Keratinocyte (primary cell): ENCODE measurements at regions not wholly inside any gene's neighbourhood (a gene's known extent, or its start where the extent isn't known, plus 50 kb on each side); places are given as distances from the start of the nearest gene placed in this dataset.

Experiments used
- EZH2 ChIP-seq: IDR thresholded peaks from one replicate; pipeline ENCODE4 v1.6.1; 2012; ENCODE audit warnings: inconsistent platforms, mild to moderate bottlenecking, low read length, moderate library complexity
- TF ChIP-seq, protein P1 (sequence below), 3 experiments: IDR thresholded peaks in 1 of 3; conservative IDR thresholded peaks in 1 of 3; optimal IDR thresholded peaks in 1 of 3; 2 replicates in 2 of 3; 3 replicates in 1 of 3; pipeline versions ENCODE3 to v1.5.1; 2011; ENCODE audit warnings: low read length in 3 of 3, mild to moderate bottlenecking in 3 of 3, moderate library complexity in 2 of 3, control low read depth in 1 of 3, inconsistent platforms in 1 of 3; ENCODE audit not compliant: insufficient read depth in 2 of 3; ENCODE audit errors: extremely low read depth in 1 of 3

DNA sequence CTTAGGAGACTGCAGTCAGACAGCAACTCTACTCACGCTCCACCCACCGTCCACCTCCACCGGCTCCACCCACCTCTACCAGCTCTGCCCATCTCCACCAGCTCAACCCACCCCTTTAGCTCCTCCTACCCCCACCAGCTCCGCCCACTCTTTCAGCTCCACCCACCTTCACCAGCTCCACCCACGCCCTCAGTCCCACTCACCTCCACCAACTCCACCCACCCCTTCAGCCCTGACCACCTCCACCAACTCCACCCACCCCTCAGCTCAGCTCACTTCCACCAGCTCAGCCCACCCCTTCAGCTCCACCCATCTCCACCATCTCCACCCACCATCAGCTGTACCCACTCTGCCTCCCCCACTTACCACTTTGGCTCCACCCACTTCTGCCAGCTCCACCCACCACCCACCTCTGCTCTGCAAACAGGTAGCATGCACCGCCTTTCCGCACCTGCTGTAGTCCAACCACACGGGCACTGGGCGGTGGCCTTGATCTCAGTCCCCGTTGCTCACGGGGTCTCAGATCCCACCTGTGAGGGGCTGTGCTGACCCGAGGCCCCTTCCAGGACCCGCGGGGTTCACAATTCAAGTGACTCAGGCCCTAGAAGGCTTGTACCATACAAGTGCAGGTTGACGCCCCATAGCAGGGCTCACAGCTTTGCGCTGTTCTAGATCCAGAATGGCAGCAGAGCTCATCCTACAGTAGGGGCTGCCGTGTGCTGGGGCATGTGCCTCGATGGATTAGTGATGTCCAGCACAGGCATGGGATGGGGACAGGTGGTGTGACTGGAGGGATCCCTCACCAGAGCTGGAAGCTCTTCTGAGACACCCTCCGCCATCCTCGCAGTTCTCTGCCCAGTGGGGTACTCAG is 77.2 kb upstream of the OTOS start:
- TF ChIP-seq, protein P1, sequence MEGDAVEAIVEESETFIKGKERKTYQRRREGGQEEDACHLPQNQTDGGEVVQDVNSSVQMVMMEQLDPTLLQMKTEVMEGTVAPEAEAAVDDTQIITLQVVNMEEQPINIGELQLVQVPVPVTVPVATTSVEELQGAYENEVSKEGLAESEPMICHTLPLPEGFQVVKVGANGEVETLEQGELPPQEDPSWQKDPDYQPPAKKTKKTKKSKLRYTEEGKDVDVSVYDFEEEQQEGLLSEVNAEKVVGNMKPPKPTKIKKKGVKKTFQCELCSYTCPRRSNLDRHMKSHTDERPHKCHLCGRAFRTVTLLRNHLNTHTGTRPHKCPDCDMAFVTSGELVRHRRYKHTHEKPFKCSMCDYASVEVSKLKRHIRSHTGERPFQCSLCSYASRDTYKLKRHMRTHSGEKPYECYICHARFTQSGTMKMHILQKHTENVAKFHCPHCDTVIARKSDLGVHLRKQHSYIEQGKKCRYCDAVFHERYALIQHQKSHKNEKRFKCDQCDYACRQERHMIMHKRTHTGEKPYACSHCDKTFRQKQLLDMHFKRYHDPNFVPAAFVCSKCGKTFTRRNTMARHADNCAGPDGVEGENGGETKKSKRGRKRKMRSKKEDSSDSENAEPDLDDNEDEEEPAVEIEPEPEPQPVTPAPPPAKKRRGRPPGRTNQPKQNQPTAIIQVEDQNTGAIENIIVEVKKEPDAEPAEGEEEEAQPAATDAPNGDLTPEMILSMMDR (optimal IDR thresholded peaks at IDR 0.05 in 1 of 3, IDR thresholded peaks at IDR 0.05 in 1 of 3, conservative IDR thresholded peaks at IDR 0.05 in 1 of 3; ENCODE audit: extremely low read depth in 1 of 3, insufficient read depth in 2 of 3, low read length in 3 of 3), result no peak
- no peak for TF ChIP-seq EZH2
